Activated effector memory CD4-positive, alpha-beta T cell treated with anti-CD3 and anti-CD28 coated beads, Interleukin-2, amount 50 U/mL, for 16 hours (primary cell): ENCODE measurements at regions not wholly inside any gene's neighbourhood (a gene's known extent, or its start where the extent isn't known, plus 50 kb on each side); places are given as distances from the start of the nearest gene placed in this dataset.

ENCODE experiments used
- DNase-seq: peaks from one replicate; pipeline ENCODE4 v3.0.0-alpha.2; 2020

- no peak for DNase-seq
Observed at GRCh38 chr4:45776146-45776545, 347.7 kb downstream of the GABRG1 start.

- DNase-seq = no peak
Observed at GRCh38 chr4:45770958-45771357, 352.9 kb downstream of the GABRG1 start.

- no peak for DNase-seq
Observed at GRCh38 chr4:45765521-45765920, 358.3 kb downstream of the GABRG1 start.

- no peak for DNase-seq
Observed at GRCh38 chr4:45751877-45752530, 371.9 kb downstream of the GABRG1 start.

GRCh38 chr4:45750721-45751120, 373.1 kb downstream of the GABRG1 start:
- no peak for DNase-seq

GRCh38 chr4:45745741-45746140, 378.1 kb downstream of the GABRG1 start:
- DNase-seq = no peak

- DNase-seq = no peak
Observed at GRCh38 chr4:45741897-45742296, 382.0 kb downstream of the GABRG1 start.

GRCh38 chr4:45732161-45732560, 391.7 kb downstream of the GABRG1 start:
- DNase-seq = no peak

GRCh38 chr4:45716093-45716492, 407.8 kb downstream of the GABRG1 start:
- DNase-seq = no peak

GRCh38 chr4:45713996-45714395, 409.9 kb downstream of the GABRG1 start:
- no peak for DNase-seq

GRCh38 chr4:45701621-45702020, 422.2 kb downstream of the GABRG1 start:
- DNase-seq = no peak

GRCh38 chr4:45693746-45694145, 430.1 kb downstream of the GABRG1 start:
- no peak for DNase-seq

- no peak for DNase-seq
Observed at GRCh38 chr4:45692131-45692735, 431.6 kb downstream of the GABRG1 start.

- DNase-seq = no peak
Observed at GRCh38 chr4:45688341-45688740, 435.5 kb downstream of the GABRG1 start.

GRCh38 chr4:45679411-45679810, 444.4 kb downstream of the GABRG1 start:
- no peak for DNase-seq

- no peak for DNase-seq
Observed at GRCh38 chr4:45668128-45668527, 455.7 kb downstream of the GABRG1 start.

GRCh38 chr4:45663628-45664081, 460.2 kb downstream of the GABRG1 start:
- no peak for DNase-seq

- no peak for DNase-seq
Observed at GRCh38 chr4:45663003-45663402, 460.9 kb downstream of the GABRG1 start.

- DNase-seq = no peak
Observed at GRCh38 chr4:45661893-45662292, 462.0 kb downstream of the GABRG1 start.

GRCh38 chr4:45650545-45650944, 473.3 kb downstream of the GABRG1 start:
- no peak for DNase-seq

- no peak for DNase-seq
Observed at GRCh38 chr4:45648846-45649245, 475.0 kb downstream of the GABRG1 start.

- DNase-seq = no peak
Observed at GRCh38 chr4:45647823-45648222, 476.0 kb downstream of the GABRG1 start.

- no peak for DNase-seq
Observed at GRCh38 chr4:45646885-45647590, 476.8 kb downstream of the GABRG1 start.

- DNase-seq = no peak
Observed at GRCh38 chr4:45640281-45640680, 483.6 kb downstream of the GABRG1 start.
